ENCODE measurements at regions not wholly inside any gene's neighbourhood (a gene's known extent, or its start where the extent isn't known, plus 50 kb on each side); places are given as distances from the start of the nearest gene placed in this dataset.
"Not testable (repeated sequence)": the region's sequence is repeated elsewhere in the genome, so short reads cannot be mapped to it uniquely, and the experiment has no call there.

DNA sequence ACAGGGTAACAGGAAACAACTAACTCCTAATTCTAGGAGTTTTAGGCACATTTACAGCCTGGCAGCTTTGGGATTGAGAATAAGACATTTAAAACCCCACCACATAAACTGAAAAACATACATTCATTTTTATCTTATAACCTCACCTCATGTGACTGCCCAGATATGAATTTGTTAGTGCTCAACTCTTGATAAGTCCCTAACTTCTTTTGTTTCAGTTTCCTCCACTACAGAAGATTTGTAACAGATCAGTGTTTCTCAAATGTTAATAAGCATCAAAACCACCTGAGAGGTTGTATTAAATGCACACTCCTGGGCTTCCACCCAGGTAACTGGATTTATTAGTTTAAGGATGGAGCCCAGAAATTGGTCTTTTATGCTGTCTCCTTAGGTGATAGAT lies 190.1 kb upstream of the ARID1B start:
- Histone ChIP-seq H3K36me3 (ENCODE audit: insufficient read depth, low read length) (no peaks in the 10 kb centered on the region), H3K9me3 (ENCODE audit: low read length) (no peaks in the 10 kb centered on the region), H3K4me1 (ENCODE audit: insufficient read depth, low read length) (no peaks in the 10 kb centered on the region), H3K4me3 (ENCODE audit: low read length) (no peak overlapping the region), H3K27me3 (ENCODE audit: insufficient read depth, low read length) (peaks cover 4% of the 10 kb centered on the region), H2AFZ (ENCODE audit: low read depth, low read length) (no peak overlapping the region)

DNA sequence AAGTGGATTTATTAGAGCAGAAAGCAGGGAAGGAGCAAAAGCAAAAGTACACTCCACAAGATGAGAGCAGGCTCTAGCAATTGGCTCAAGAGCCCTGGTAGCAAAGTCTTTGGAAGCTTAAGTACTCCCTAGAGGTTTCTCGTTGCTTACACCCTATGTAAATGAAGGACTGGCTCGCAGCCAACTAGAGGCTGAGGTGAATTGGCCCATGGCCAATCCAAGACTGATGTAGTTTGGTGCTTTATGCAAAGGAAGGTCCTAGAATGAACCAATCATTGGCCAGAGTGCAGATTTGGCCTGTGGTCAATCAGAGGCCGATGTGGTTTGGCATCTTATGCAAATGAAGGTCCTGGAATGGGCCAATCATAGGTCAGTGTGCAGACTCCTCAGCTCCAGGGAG lies 191.3 kb upstream of the ARID1B start:
- Histone ChIP-seq H3K9me3 (ENCODE audit: low read length) (no peaks in the 10 kb centered on the region), H3K4me1 (ENCODE audit: insufficient read depth, low read length) (no peaks in the 10 kb centered on the region), H3K4me3 (ENCODE audit: low read length) (no peak overlapping the region), H3K27me3 (ENCODE audit: insufficient read depth, low read length) (peaks cover 4% of the 10 kb centered on the region), H2AFZ (ENCODE audit: low read depth, low read length) (no peak overlapping the region), H3K36me3 (ENCODE audit: insufficient read depth, low read length) (no peaks in the 10 kb centered on the region)

DNA sequence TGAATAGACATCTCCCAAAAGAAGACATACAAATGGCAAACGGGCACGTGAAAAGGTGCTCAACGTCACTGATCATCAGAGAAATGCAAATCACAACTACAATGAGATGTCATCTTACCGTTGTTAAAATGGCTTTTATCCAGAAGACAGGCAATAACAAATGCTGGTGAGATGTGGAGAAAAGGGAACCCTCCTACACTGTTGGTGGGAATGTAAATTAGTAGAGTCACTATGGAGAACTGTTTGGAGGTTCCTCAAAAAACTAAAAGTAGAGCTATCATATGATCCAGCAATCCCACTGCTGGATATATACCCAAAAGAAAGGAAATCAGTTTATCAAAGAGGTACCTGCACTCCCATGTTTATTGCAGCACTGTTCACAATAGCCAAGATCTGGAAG lies 193.1 kb upstream of the ARID1B start:
- not testable (repeated sequence) for H3K27me3 ChIP-seq (ENCODE audit: insufficient read depth, low read length); H2AFZ ChIP-seq (ENCODE audit: low read depth, low read length); H3K4me1 ChIP-seq (ENCODE audit: insufficient read depth, low read length); H3K4me3 ChIP-seq (ENCODE audit: low read length); H3K36me3 ChIP-seq (ENCODE audit: insufficient read depth, low read length); H3K9me3 ChIP-seq (ENCODE audit: low read length)

DNA sequence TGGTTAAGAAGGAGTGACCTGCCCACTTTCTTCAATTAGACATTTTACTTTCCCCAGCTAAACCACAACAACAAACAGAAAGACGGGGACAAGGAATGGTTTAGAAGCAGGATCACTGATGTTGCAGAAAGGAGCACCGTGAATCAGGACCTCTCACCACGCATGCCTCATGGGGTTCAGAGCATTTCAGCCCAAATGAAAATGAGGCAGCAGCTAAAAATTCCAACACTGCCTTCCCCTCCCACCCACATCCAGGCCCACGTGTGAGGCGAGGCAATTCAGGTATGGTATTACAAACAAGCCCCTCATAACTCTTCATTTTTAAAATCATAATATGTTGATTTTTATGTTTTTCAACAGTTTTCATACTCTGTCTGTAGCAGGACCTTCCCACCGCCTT lies 194.1 kb upstream of the ARID1B start:
- H3K4me1 ChIP-seq (ENCODE audit: insufficient read depth, low read length), result no peaks in the 10 kb centered on the region
- no peaks in the 10 kb centered on the region for H3K27me3 ChIP-seq (ENCODE audit: insufficient read depth, low read length)
- no peaks in the 10 kb centered on the region for H3K36me3 ChIP-seq (ENCODE audit: insufficient read depth, low read length)
- no peaks in the 10 kb centered on the region for H3K9me3 ChIP-seq (ENCODE audit: low read length)
- H2AFZ ChIP-seq (ENCODE audit: low read depth, low read length), result no peak overlapping the region
- H3K4me3 ChIP-seq (ENCODE audit: low read length), result no peak overlapping the region

DNA sequence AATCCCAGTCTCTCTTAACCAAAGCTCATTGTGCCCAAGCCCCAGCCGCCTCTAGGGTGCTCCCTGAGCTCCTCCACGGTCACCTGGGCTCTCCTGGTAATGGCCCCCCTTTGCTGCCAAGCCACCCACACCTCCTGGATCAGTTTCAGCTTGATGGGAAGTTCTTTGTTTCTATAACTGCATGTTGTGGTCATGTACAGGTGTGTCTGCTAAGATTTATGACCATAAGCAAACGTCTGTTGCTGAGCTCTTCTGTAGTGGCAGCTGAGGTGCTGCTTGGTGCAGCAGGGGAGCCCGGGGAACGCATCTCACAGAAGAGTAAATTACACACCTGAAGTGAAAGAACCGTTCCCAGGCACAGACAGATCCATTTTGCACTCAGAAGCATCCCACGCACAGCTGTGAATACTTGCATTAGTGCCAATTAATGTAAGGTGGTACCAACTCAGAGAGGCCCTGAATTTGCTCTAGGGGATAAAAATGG lies 194.6 kb upstream of the ARID1B start:
- Histone ChIP-seq H3K27me3 (ENCODE audit: insufficient read depth, low read length) (no peaks in the 10 kb centered on the region), H3K4me1 (ENCODE audit: insufficient read depth, low read length) (no peaks in the 10 kb centered on the region), H3K9me3 (ENCODE audit: low read length) (no peaks in the 10 kb centered on the region), H3K36me3 (ENCODE audit: insufficient read depth, low read length) (no peaks in the 10 kb centered on the region), H2AFZ (ENCODE audit: low read depth, low read length) (no peak overlapping the region), H3K4me3 (ENCODE audit: low read length) (no peak overlapping the region)

DNA sequence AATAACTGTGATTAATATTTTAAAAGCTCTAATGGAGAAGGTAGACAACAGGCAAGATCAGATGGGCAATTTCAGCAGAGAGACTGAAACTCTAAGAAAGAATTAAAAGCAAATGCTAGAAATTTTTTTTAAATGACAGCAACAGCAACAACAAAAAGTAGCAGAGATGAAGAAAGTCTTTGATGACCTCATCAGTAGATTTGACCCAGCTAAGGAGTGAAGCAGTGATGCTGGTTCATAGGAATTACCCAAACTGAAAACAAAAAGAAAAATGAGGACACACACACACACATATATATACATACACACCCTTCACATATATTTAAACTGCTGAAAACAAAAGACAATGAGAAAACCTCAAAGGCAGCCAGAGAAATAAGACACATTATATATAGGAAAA lies 197.6 kb upstream of the ARID1B start:
- Histone ChIP-seq H3K36me3 (ENCODE audit: insufficient read depth, low read length) (no peaks in the 10 kb centered on the region), H3K9me3 (ENCODE audit: low read length) (peaks cover 5% of the 10 kb centered on the region), H3K27me3 (ENCODE audit: insufficient read depth, low read length) (no peaks in the 10 kb centered on the region), H2AFZ (ENCODE audit: low read depth, low read length) (no peak overlapping the region), H3K4me1 (ENCODE audit: insufficient read depth, low read length) (no peaks in the 10 kb centered on the region), H3K4me3 (ENCODE audit: low read length) (no peak overlapping the region)

DNA sequence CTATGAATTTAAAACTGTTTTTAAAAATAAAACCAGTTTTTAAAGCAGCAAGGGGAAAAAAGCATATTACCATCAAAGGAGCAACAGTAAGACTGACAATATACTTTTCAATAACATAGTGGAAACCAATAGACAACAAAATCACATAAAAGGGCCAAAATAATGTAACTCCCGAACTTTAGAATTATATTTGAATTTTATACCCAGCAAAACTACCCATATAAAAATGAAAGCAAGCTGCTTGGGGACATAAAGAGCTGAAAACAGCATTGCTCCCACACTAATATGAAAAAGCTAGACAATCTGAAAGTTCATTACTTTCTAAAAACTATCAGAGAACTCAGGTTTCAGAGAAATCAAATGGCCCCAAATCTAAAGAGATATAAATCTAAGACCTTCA lies 199.4 kb upstream of the ARID1B start:
- Histone ChIP-seq H3K36me3 (ENCODE audit: insufficient read depth, low read length) (no peaks in the 10 kb centered on the region), H3K4me3 (ENCODE audit: low read length) (no peak overlapping the region), H3K4me1 (ENCODE audit: insufficient read depth, low read length) (no peaks in the 10 kb centered on the region), H2AFZ (ENCODE audit: low read depth, low read length) (no peak overlapping the region), H3K9me3 (ENCODE audit: low read length) (peaks cover 5% of the 10 kb centered on the region), H3K27me3 (ENCODE audit: insufficient read depth, low read length) (no peaks in the 10 kb centered on the region)

DNA sequence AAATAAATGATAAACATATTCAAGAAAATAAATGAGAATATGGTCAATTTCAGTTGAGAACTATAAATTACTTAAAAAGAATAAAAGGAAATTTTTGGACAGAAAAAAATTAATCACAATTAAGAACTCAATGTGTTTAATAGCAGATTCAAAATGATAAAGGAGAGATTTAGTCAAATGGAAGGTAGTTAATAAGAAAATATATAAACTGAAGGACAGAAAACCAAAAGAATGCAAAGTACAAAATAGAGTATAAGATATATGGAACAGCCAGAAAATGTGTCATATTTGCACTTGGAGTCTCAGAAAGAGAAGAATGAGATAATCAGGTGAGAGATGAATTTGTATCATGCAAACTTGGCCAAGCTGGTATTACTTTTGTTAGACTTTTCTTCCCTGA lies 201.8 kb upstream of the ARID1B start:
- Histone ChIP-seq H2AFZ (ENCODE audit: low read depth, low read length) (no peak overlapping the region), H3K36me3 (ENCODE audit: insufficient read depth, low read length) (no peaks in the 10 kb centered on the region), H3K27me3 (ENCODE audit: insufficient read depth, low read length) (peaks cover 3% of the 10 kb centered on the region), H3K4me3 (ENCODE audit: low read length) (no peak overlapping the region), H3K9me3 (ENCODE audit: low read length) (peaks cover 5% of the 10 kb centered on the region), H3K4me1 (ENCODE audit: insufficient read depth, low read length) (no peaks in the 10 kb centered on the region)

DNA sequence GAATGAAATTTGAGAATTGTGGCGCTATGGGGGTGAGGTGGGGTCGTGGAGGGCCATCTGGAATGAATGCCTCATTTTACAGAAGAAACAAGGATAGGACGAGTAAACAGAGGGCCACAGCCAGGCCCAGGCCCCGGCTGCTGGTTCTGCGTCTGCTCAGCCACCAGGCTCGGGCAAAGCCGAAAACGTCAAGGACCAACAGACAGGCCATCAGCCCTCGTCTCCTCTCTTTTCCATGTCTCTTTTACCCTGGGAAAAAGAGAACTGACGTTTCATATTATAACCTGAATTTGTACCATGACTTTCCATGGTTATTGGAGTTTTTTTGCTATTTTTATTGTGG lies 212.4 kb upstream of the ARID1B start:
- H3K4me1 ChIP-seq (ENCODE audit: insufficient read depth, low read length), result no peaks in the 10 kb centered on the region
- no peak overlapping the region for H2AFZ ChIP-seq (ENCODE audit: low read depth, low read length)
- H3K9me3 ChIP-seq (ENCODE audit: low read length), result no peaks in the 10 kb centered on the region
- H3K27me3 ChIP-seq (ENCODE audit: insufficient read depth, low read length), result no peaks in the 10 kb centered on the region
- no peaks in the 10 kb centered on the region for H3K36me3 ChIP-seq (ENCODE audit: insufficient read depth, low read length)
- no peak overlapping the region for H3K4me3 ChIP-seq (ENCODE audit: low read length)

DNA sequence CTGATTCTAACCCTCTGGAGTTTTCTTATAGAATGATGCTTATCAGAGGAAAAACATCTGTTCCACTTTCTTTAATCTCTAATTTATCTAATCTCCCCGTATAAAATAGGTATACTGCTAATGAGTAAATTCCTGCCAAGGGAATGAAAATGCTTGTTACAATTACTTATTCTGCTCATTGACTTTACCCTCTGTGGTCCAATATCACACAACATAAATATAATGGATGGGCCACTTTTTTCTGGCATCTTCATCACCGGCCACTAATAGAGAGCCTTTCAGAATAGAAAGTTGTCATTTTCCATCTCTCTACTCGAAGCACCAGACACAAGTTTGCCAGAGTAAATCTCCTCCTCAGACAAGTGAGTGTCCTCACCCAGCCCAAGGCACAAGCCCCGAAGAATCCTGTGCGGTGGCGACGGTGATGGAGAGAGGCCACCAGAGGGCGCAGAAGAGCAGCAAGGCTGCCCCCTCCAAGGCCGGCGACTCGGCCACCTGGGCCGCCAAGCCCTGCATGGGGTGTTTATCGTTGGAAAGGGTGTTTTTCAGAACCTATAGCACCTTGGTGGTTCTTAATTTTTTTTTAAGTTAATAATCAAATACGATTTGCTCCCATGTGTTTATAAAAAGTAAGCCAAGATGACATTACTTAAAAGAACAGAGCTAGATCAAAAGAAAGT lies 212.9 kb upstream of the ARID1B start:
- Histone ChIP-seq H3K4me3 (ENCODE audit: low read length) (no peak overlapping the region), H3K27me3 (ENCODE audit: insufficient read depth, low read length) (no peaks in the 10 kb centered on the region), H3K4me1 (ENCODE audit: insufficient read depth, low read length) (no peaks in the 10 kb centered on the region), H2AFZ (ENCODE audit: low read depth, low read length) (no peak overlapping the region), H3K9me3 (ENCODE audit: low read length) (no peaks in the 10 kb centered on the region), H3K36me3 (ENCODE audit: insufficient read depth, low read length) (no peaks in the 10 kb centered on the region)

DNA sequence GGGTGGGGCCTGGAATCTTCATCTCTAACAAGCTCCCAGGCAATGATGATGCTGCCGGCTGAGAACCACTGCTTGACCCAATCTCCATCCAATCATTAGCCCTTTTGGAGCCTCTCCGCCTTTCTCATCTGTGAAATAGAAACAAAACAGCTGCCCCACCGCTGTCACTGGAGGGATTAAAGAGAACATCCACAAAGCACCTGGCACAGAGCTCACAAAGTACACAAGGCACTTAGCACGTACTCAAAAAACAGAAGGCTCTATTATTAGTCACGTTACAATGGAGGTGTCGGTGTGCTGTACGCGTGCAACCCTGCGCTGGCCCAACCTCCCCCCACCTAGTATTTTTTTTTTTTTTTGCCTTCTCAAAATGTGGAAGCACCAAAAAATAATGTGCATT lies 213.5 kb upstream of the ARID1B start:
- Histone ChIP-seq H3K36me3 (ENCODE audit: insufficient read depth, low read length) (no peaks in the 10 kb centered on the region), H2AFZ (ENCODE audit: low read depth, low read length) (no peak overlapping the region), H3K4me3 (ENCODE audit: low read length) (no peak overlapping the region), H3K27me3 (ENCODE audit: insufficient read depth, low read length) (no peaks in the 10 kb centered on the region), H3K4me1 (ENCODE audit: insufficient read depth, low read length) (no peaks in the 10 kb centered on the region), H3K9me3 (ENCODE audit: low read length) (no peaks in the 10 kb centered on the region)

DNA sequence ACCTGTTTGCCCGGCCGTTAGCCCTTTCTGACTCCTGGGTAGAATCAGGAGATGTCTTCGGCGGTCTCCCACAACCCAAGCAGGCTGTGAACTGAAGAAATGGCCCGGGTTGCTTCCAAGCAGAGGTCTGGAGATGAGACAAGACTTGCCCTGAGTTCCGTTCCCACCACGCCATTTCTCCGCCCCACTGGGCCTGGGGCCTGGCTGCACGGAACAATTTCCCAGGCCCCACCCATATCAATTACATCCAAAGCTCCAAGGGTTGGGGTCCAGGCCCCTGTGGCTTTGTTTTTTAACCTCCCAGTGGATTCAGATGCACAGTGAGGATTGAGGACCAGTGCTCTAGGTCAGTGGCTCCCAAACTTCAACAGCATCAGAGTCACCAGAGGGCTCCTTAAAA lies 214.5 kb upstream of the ARID1B start:
- Histone ChIP-seq H3K9me3 (ENCODE audit: low read length) (no peaks in the 10 kb centered on the region), H3K4me3 (ENCODE audit: low read length) (no peak overlapping the region), H3K36me3 (ENCODE audit: insufficient read depth, low read length) (no peaks in the 10 kb centered on the region), H2AFZ (ENCODE audit: low read depth, low read length) (no peak overlapping the region), H3K4me1 (ENCODE audit: insufficient read depth, low read length) (no peaks in the 10 kb centered on the region), H3K27me3 (ENCODE audit: insufficient read depth, low read length) (no peaks in the 10 kb centered on the region)

DNA sequence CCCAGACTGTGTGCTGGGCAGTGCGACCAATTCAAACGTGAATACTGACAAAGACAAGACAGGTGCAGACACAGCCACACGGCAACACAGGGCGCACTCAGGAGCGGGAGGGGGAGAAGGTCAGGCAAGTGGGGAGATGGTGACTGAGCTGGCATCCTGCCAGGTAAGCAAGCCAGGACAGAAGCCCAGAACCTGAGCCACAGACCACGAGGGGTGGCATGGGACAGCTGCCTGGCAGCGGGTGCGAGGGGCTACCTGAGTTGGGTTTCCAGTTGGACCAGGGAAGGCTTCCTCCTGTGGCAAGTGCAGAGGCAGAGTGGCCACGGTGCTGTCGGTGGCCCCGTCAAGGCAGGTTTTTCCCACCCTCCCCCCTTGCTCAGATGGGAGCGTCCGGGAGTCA lies 215.2 kb upstream of the ARID1B start:
- no peaks in the 10 kb centered on the region for H3K36me3 ChIP-seq (ENCODE audit: insufficient read depth, low read length)
- H3K9me3 ChIP-seq (ENCODE audit: low read length), result no peaks in the 10 kb centered on the region
- H3K27me3 ChIP-seq (ENCODE audit: insufficient read depth, low read length), result no peaks in the 10 kb centered on the region
- H3K4me1 ChIP-seq (ENCODE audit: insufficient read depth, low read length), result no peaks in the 10 kb centered on the region
- H3K4me3 ChIP-seq (ENCODE audit: low read length), result no peak overlapping the region
- no peak overlapping the region for H2AFZ ChIP-seq (ENCODE audit: low read depth, low read length)

DNA sequence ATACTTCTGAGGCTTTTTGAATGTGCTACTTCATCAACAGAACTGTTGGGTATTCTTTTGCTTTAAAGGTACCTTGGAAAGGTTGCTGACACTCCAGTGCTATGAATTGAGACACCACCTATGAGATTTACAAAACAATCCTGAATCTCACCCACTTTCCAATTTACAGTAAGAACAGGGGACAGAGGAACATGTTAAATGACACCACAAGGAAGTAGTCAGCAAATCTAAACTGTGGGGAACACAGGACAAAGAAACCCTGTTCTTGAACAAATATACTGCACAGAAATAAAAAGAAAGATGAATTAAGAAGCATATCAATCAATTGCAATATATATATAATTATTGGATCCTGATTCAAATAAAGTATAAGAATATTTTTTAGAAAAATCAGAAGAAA lies 216.7 kb upstream of the ARID1B start:
- no peaks in the 10 kb centered on the region for H3K36me3 ChIP-seq (ENCODE audit: insufficient read depth, low read length)
- H3K4me1 ChIP-seq (ENCODE audit: insufficient read depth, low read length), result no peaks in the 10 kb centered on the region
- H3K9me3 ChIP-seq (ENCODE audit: low read length), result no peaks in the 10 kb centered on the region
- no peak overlapping the region for H2AFZ ChIP-seq (ENCODE audit: low read depth, low read length)
- no peak overlapping the region for H3K4me3 ChIP-seq (ENCODE audit: low read length)
- no peaks in the 10 kb centered on the region for H3K27me3 ChIP-seq (ENCODE audit: insufficient read depth, low read length)
